HUES64 (cell line): ENCODE measurements at regions not wholly inside any gene's neighbourhood (a gene's known extent, or its start where the extent isn't known, plus 50 kb on each side); places are given as distances from the start of the nearest gene placed in this dataset.

Experiments
- H3K27ac ChIP-seq: 2 replicates; pipeline ENCODE4 v1.7.0; 2013; ENCODE audit warnings: low read depth, low read length, inconsistent platforms
- H3K27me3 ChIP-seq: 2 replicates; pipeline ENCODE4 v1.6.1; 2013; ENCODE audit warnings: mild to moderate bottlenecking, low read length; ENCODE audit not compliant: insufficient read depth
- H3K36me3 ChIP-seq: 2 replicates; pipeline ENCODE4 v1.6.1; 2013; ENCODE audit warnings: mild to moderate bottlenecking, low read length; ENCODE audit not compliant: insufficient read depth
- H3K4me1 ChIP-seq: 2 replicates; pipeline ENCODE4 v1.6.1; 2013; ENCODE audit warnings: mild to moderate bottlenecking, low read length, moderate library complexity; ENCODE audit not compliant: insufficient read depth
- H3K4me3 ChIP-seq: 2 replicates; pipeline ENCODE4 v1.5.1; 2013; ENCODE audit warnings: mild to moderate bottlenecking, low read length, moderate library complexity
- H3K9ac ChIP-seq: 2 replicates; pipeline ENCODE4 v1.6.1; 2013; ENCODE audit warnings: mild to moderate bottlenecking, low read depth, low read length
- H3K9me3 ChIP-seq: 2 replicates; pipeline ENCODE4 v1.6.1; 2013; ENCODE audit warnings: low read depth, low read length; ENCODE audit not compliant: insufficient read depth
- WGBS: fragments of 150-250, 120-280 bp; methylation state at CpG from one replicate; pipeline ENCODE4 v1.1.7; 2013; ENCODE audit warnings: missing lambda C conversion rate; 5-methylcytosine and 5-hydroxymethylcytosine counted together

- no peaks in the 10 kb centered on the region for H3K4me1 ChIP-seq
- no peak overlapping the region for H3K9ac ChIP-seq
- H3K9me3 ChIP-seq: peaks cover 16% of the 10 kb centered on the region
- WGBS: 92% methylated on average over 3 of the region's 3 CpGs
- no peak overlapping the region for H3K27ac ChIP-seq
- no peaks in the 10 kb centered on the region for H3K36me3 ChIP-seq
- no peak overlapping the region for H3K4me3 ChIP-seq
- no peaks in the 10 kb centered on the region for H3K27me3 ChIP-seq
Observed at GRCh38 chr4:33512397-33512796, 2731.9 kb downstream of the ARAP2 start.

- Histone ChIP-seq H3K9ac (no peak overlapping the region), H3K27ac (no peak overlapping the region), H3K36me3 (no peaks in the 10 kb centered on the region), H3K27me3 (no peaks in the 10 kb centered on the region), H3K9me3 (peaks cover 14% of the 10 kb centered on the region), H3K4me3 (no peak overlapping the region), H3K4me1 (peaks cover 2% of the 10 kb centered on the region; the same call in 1 of the 2 replicates)
- WGBS: 96% methylated on average over 6 of the region's 6 CpGs
Observed at GRCh38 chr4:33518856-33519255, 2725.5 kb downstream of the ARAP2 start.

GRCh38 chr4:33532821-33533220 lies 2711.5 kb downstream of the ARAP2 start:
- WGBS: 100% methylated on average over 2 of the region's 2 CpGs
- H3K9me3 ChIP-seq: no peaks in the 10 kb centered on the region
- H3K9ac ChIP-seq: no peak overlapping the region
- H3K27ac ChIP-seq: no peak overlapping the region
- no peaks in the 10 kb centered on the region for H3K36me3 ChIP-seq
- H3K4me1 ChIP-seq: no peaks in the 10 kb centered on the region
- H3K4me3 ChIP-seq: no peak overlapping the region
- no peaks in the 10 kb centered on the region for H3K27me3 ChIP-seq

GRCh38 chr4:33536898-33537297 lies 2707.4 kb downstream of the ARAP2 start:
- Histone ChIP-seq H3K9me3 (no peaks in the 10 kb centered on the region), H3K27ac (no peak overlapping the region), H3K4me3 (no peak overlapping the region), H3K27me3 (no peaks in the 10 kb centered on the region), H3K36me3 (no peaks in the 10 kb centered on the region), H3K4me1 (no peaks in the 10 kb centered on the region), H3K9ac (no peak overlapping the region)
- 94% methylated on average over 4 of the region's 4 CpGs for whole genome bisulfite sequencing

- WGBS: 95% methylated on average over 1 of the region's 1 CpG
- H3K9me3 ChIP-seq: no peaks in the 10 kb centered on the region
- no peaks in the 10 kb centered on the region for H3K36me3 ChIP-seq
- no peak overlapping the region for H3K27ac ChIP-seq
- H3K9ac ChIP-seq: no peak overlapping the region
- H3K27me3 ChIP-seq: no peaks in the 10 kb centered on the region
- no peaks in the 10 kb centered on the region for H3K4me1 ChIP-seq
- H3K4me3 ChIP-seq: no peak overlapping the region
Observed at GRCh38 chr4:33537527-33537926, 2706.8 kb downstream of the ARAP2 start.

- H3K4me1 ChIP-seq: no peaks in the 10 kb centered on the region
- peaks cover 10% of the 10 kb centered on the region; the same call in 1 of the 2 replicates for H3K9me3 ChIP-seq
- H3K27me3 ChIP-seq: no peaks in the 10 kb centered on the region
- no peaks in the 10 kb centered on the region for H3K36me3 ChIP-seq
- no peak overlapping the region for H3K27ac ChIP-seq
- no peak overlapping the region for H3K4me3 ChIP-seq
- H3K9ac ChIP-seq: no peak overlapping the region
- WGBS: 98% methylated on average over 3 of the region's 3 CpGs
Observed at GRCh38 chr4:33543941-33544450, 2700.3 kb downstream of the ARAP2 start.

GRCh38 chr4:33551244-33551643 lies 2693.1 kb downstream of the ARAP2 start:
- H3K36me3 ChIP-seq: no peaks in the 10 kb centered on the region
- no peak overlapping the region for H3K27ac ChIP-seq
- 86% methylated on average over 2 of the region's 3 CpGs for WGBS
- H3K9ac ChIP-seq: no peak overlapping the region
- H3K4me3 ChIP-seq: no peak overlapping the region
- no peaks in the 10 kb centered on the region for H3K4me1 ChIP-seq
- 0 out of 2 replicates have a peak, but pooled peaks cover 2% of the 10 kb centered on the region for H3K9me3 ChIP-seq
- H3K27me3 ChIP-seq: no peaks in the 10 kb centered on the region

GRCh38 chr4:33561259-33561658 lies 2683.1 kb downstream of the ARAP2 start:
- H3K27me3 ChIP-seq: no peaks in the 10 kb centered on the region
- H3K27ac ChIP-seq: no peak overlapping the region
- no peaks in the 10 kb centered on the region for H3K9me3 ChIP-seq
- no peaks in the 10 kb centered on the region for H3K36me3 ChIP-seq
- 100% methylated on average over 1 of the region's 2 CpGs for WGBS
- no peaks in the 10 kb centered on the region for H3K4me1 ChIP-seq
- no peak overlapping the region for H3K4me3 ChIP-seq
- no peak overlapping the region for H3K9ac ChIP-seq

GRCh38 chr4:33566649-33567048 lies 2677.7 kb downstream of the ARAP2 start:
- Histone ChIP-seq H3K9me3 (no peaks in the 10 kb centered on the region), H3K4me1 (no peaks in the 10 kb centered on the region), H3K4me3 (no peak overlapping the region), H3K27me3 (no peaks in the 10 kb centered on the region), H3K36me3 (no peaks in the 10 kb centered on the region), H3K27ac (no peak overlapping the region), H3K9ac (no peak overlapping the region)
- 100% methylated on average over 2 of the region's 2 CpGs for WGBS

- Histone ChIP-seq H3K9ac (no peak overlapping the region), H3K9me3 (no peaks in the 10 kb centered on the region), H3K27me3 (no peaks in the 10 kb centered on the region), H3K36me3 (no peaks in the 10 kb centered on the region), H3K4me1 (no peaks in the 10 kb centered on the region), H3K27ac (no peak overlapping the region), H3K4me3 (no peak overlapping the region)
- WGBS: 97% methylated on average over 6 of the region's 6 CpGs
Observed at GRCh38 chr4:33577791-33578190, 2666.5 kb downstream of the ARAP2 start.

GRCh38 chr4:33579951-33580350 lies 2664.4 kb downstream of the ARAP2 start:
- WGBS: 96% methylated on average over 2 of the region's 3 CpGs
- H3K9me3 ChIP-seq: no peaks in the 10 kb centered on the region
- H3K27ac ChIP-seq: no peak overlapping the region
- H3K9ac ChIP-seq: no peak overlapping the region
- no peaks in the 10 kb centered on the region for H3K4me1 ChIP-seq
- no peak overlapping the region for H3K4me3 ChIP-seq
- no peaks in the 10 kb centered on the region for H3K27me3 ChIP-seq
- H3K36me3 ChIP-seq: no peaks in the 10 kb centered on the region

GRCh38 chr4:33592701-33593100 lies 2651.6 kb downstream of the ARAP2 start:
- Histone ChIP-seq H3K27ac (no peak overlapping the region), H3K9me3 (peaks cover 77% of the 10 kb centered on the region), H3K36me3 (no peaks in the 10 kb centered on the region), H3K4me3 (no peak overlapping the region), H3K27me3 (no peaks in the 10 kb centered on the region), H3K9ac (no peak overlapping the region), H3K4me1 (no peaks in the 10 kb centered on the region)
- WGBS: 94% methylated on average over 2 of the region's 2 CpGs
